ENCODE measurements at regions not wholly inside any gene's neighbourhood (a gene's known extent, or its start where the extent isn't known, plus 50 kb on each side); places are given as distances from the start of the nearest gene placed in this dataset.

DNA sequence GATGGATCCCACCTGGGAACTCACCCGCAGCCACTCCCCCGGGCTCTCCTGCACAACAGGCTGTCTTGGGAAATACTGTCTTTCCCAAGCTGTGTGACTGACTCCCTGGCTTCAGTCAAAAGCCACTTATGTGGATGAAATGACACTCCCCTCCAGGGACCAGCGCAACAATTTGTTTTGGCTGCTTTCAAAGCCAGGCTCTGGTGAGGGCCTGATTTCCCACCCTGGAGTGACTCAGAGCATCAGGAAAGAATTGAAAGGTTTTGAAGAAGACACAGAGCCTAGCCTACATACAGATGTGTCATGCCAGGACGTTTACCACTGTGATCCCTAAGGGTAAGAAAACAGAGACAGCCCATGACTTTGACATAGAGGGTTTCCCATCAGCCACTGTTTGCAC, 550.5 kb downstream of the MIAT start:
- no peak for DNase-seq (ENCODE audit: low spot score)
- intact Hi-C loops (cut with DNase I), result loop anchor here in 1 of 2 donors (1.0 kb wide), 1 partner anchor 39 kb away; no protein-coding TSS in a partner anchor

DNA sequence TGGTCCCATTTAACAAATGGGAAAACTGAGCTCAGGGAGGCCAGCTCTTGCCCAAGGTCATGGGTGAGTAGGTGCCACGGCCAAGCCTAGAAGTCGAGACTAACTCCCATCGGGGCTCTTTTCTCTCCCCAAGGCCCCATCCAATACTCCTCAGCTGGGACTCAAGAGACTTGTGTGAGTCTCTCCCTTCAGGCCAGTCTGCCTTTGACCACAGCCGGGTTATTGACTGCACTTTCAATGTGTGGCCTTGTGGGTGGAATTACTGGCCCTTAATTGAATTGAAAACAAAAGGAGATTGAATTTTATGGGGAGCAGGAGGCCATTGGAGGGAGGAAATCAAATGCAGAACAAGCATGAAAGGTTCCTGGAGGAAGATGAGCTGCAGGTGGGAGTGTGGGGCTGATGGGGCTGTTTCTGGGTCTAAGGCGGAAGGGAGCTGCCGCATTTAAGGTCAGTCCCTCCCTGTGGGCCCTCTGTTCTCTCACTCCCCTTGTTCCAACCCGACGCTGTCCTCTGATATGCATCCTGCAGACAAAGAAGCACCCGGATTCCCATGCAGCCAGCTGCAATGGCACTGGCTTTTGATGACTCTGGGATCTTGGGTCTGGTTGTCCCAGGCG, 552.8 kb downstream of the MIAT start:
- intact Hi-C loops (cut with DNase I), result no loop called here
- no peak for DNase-seq (ENCODE audit: low spot score)

DNA sequence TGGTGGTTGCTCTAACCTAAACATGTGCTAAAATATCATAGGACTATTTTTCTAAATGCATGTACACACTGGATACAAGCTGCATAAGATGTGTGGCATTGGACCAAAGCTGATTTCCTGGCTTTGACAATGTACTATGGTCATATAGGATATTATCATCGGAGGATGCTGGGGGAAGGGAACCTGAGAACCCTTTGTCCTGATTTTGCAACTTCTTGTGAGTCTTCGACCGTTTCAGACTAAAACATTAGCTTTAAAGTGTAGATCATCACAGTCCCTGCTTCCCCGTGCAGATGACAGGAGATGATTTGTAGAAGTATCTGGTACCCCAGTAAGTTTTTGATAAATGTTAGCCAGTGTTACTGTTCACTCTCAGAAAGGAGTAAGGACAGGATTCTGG, 554.7 kb downstream of the MIAT start:
- DNase-seq (ENCODE audit: low spot score), result no peak
- intact Hi-C loops (cut with DNase I), result no loop called here

DNA sequence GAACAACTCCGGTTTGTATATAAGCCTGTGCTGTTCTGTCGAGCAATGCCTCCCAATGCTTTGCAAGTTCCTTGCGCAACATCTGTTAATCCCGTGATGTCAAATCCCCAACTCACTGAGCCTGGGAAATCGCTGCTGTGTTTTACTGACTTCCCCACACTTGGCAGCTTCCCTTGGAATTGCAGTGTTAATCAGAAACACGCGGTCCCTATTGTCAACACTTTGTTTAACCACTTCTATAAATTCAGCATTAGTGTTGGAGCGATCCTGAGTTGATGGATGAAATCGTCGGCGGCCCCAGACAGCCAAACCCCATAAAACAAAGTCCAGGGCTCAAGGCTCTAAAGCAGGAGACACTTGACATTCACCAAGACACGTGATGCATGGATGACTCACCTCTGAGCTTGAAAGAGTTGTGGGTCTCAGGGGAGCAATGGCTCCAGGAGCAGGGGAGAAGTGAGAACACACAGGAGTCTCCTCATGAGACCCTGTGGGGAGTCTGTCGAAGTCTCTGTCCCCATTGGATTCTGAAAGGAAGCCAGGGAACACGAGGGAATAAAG, 555.3 kb downstream of the MIAT start:
- peak; percentile 87 for DNase-seq (ENCODE audit: low spot score)
- intact Hi-C loops (cut with DNase I), result no loop called here

DNA sequence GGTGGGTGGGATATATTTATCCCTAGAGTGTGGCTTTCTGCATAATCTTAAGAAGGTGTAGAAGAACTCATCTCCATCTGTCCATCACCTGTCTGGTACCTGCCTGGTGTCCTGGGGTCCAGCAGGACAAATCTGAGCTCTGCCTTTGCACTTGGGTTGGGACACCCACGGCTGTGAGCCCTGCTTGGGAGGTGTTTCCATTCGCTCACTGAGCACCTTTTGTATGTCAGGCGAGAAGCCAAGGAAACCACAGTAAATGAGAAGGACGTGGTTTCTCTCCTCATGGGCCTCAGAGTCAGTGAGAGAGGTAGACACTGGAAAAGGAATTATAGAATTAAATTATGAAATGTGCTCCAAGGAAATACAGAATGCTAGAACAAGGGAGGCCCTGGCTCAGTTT, 555.9 kb downstream of the MIAT start:
- intact Hi-C loops (cut with DNase I), result no loop called here
- DNase-seq (ENCODE audit: low spot score), result no peak

DNA sequence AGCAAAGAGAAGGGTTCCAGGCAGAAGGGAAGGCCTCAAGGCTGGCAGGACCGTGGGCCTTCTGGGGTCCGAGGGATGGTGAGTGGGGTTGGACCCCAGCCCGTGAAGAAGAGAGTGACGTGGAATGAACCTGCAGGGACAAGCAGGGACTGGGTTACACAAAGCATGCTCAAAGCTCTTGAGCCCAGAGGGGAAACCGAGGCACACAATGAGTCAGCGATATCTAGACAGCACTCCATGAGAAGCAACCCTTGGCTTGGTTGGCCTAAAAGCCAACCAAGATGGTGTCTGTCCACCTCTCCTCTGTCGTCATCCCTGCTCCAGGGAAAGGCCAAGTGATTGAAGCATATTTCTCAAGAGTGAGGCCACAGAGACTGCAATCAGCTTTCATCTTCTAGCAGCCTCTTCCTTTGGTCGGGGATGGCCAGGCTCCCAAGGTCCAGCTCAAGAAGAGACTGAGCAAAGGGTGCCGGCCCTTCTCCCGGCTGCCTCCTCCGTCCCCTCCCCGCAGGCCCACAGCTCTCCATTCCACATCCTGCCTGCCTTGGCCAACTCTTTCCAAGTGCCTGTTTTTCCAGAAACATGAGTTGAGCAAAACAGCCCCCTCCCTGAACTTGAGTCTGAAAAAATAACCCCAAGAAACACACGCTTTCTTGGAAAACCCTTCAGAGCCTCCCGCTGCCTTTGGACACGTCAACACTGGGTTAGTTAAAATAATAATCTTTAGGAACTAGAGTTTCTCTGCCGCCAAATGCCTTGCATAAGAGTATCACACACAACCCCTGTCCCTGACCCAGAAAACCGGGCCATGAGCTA, 556.6 kb downstream of the MIAT start:
- intact Hi-C loops (cut with DNase I), result no loop called here
- DNase-seq (ENCODE audit: low spot score), result peak; percentile 94

DNA sequence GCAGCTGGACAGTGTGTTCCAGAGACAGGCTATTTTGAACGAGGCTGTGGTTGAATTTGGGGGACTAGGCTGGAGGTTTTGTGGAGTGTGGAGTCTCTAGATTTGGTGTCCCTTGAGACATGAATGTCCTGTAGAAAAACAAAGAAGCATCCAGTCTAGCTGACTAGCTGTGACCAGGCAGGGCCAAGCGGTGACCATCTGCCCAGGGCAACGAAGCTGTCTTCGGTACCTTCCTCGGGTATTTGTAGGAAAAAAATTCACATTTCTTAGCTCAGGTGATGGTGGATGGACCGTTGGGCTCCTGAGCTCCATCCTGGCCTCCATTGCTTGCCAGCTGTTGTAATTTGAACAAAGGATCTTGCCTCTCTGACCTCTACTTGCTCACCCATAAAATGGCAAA, 557.3 kb downstream of the MIAT start:
- intact Hi-C loops (cut with DNase I), result no loop called here
- no peak for DNase-seq (ENCODE audit: low spot score)

DNA sequence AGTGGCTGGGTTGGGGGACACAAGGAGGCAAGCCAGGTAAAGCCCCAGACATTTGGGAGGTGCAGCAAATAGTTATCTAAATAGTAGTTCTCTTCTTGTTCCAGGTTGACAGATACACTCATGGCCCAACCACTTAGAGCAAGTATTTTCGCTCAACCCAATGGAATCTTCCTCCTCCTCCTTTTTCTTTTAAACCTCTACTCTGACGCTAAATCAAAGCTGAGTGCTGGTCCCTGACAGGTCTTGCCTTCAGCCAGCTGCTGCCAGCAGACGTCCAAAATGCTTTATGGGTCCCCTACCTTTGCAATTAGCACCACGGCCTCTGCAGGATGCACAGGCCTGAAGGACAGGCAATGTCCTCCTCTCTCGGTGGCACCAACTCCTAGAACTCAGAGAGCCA, 558.5 kb downstream of the MIAT start:
- DNase-seq (ENCODE audit: low spot score), result no peak
- intact Hi-C loops (cut with DNase I), result no loop called here

DNA sequence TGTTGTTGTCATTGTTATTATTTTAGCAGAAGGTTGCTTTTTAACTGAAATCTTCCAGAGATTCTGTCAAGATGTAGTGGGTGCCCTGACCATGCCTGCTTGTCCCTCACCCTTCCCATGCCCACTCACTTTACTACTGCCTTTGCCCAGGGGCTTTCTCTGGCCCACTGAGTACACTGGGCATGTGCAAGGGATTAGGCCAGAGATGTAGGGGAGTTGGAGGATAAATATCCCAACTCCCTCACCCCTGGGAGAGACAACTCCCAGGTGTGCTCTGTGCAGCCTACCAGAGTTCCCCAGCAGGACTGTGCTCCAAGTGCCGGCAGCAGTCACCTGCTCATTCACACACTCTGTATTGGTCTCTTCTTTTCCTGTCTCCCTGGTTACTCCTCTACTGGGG, 559.1 kb downstream of the MIAT start:
- intact Hi-C loops (cut with DNase I), result no loop called here
- no peak for DNase-seq (ENCODE audit: low spot score)

DNA sequence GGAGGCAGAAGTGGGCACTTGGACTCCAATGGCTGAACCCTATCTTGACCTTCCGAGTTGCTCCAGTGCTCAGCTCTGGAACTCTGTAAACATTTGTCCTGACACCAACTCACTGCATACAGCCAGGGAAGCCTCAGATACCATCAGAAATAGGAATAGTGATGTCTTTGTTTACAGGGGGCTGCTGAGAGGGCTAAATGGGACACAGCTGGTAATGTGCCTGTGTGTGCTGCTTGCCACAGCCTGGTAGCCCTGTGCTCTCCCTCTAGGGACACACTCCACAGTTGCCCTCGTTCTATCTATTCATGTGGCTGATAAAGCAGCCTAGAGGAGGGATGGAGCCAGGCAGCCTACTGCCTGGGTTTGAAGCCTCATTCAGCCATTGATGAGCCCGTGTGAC, 559.8 kb downstream of the MIAT start:
- DNase-seq (ENCODE audit: low spot score), result no peak
- intact Hi-C loops (cut with DNase I), result no loop called here

DNA sequence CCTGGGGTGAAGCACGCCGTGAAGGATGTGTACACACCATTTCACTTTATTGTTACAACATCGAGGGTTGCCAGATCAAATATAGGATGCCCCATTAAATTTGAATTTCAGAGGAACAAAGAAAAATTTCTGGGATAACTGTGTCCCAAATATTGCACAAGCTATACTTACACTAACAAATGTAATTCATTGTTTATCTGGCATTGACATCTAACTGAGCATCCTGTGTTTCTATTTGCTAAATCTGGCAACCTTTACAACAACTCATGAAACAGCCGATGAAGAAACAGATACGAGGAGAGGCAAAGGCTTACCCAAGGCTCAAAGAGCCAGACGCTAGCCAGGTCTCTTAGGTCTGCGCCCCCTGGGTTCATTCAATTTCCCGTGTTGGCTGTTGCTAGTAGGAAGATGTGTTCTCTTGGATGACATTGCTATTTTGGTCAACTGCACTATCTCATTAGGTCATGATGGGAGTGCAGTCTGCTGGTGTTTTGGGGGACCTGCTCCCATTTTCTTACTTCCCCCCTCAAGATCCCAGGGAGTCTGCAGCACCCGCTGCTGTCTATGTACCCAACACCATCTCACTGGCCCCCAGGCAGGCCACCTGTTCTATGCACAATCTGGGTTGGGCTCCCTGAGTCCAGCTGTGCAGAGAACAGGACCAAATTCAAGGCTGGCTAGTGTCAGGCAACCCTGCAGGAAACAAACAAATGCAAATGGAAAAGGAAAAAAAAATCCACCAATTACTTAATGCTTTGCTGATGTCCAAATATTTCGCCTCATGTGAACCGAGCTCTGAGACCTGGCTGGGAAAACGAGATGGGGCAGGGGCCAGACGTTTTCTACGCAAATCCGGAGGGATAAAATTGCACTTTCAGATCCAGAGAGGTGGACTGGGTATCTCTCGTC, 560.9 kb downstream of the MIAT start:
- no peak for DNase-seq (ENCODE audit: low spot score)
- intact Hi-C loops (cut with DNase I), result no loop called here

DNA sequence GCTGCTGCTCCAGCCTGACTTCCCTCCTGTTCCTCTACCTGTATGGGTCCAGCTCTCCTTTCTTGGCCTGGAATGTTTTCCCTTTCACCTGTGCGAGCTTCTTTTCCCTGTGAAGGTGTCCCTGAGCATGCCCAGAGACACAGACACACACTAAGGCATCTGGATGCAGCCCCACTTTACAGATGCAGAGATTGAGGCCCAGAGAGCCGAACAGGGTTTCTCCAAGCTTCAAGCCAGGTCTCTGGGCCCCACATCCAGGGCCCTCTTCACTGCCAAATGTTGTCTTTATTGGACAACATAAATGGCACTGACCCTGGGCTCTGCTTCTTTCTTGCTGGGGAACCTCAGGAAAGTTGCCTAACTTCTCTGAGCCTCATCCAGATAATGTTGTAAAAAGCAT, 561.6 kb downstream of the MIAT start:
- no peak for DNase-seq (ENCODE audit: low spot score)
- intact Hi-C loops (cut with DNase I), result no loop called here

DNA sequence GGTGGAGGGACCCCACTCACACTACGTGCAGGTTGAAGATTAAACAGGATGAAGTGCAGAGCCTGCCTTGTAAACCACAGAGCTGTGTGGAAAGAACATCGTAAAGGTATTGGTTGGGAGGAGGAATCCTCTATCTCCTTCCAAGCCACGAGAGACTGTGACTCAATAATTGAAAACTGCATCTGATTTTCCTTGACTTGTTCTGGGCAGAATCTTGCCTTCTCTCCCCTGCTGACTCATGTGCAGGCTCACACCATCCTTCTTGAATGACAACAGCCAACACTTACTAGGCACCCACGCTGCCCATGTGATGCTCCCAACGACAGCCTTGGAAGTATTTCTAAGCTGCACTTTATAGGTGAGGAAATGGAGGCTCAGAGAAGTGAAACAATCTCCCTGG, 563.0 kb downstream of the MIAT start:
- no peak for DNase-seq (ENCODE audit: low spot score)
- intact Hi-C loops (cut with DNase I), result no loop called here

DNA sequence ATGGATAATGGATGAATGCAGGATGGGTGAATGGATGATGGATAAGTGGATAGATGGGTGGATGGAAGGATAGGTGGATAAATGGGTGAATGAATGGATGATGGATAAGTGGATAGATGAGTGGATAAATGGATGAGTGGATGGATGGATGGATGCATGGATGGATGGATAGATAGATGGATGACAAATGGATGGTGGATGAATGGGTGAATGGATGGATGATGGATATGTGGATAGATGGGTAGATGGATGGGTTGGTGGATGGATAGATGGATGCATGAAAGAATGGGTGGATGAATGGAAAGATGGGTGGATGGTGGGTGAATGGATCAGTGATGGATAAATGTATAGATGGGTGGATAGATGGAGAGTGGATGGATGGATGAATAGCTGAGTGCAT, 564.8 kb downstream of the MIAT start:
- DNase-seq (ENCODE audit: low spot score), result no peak
- intact Hi-C loops (cut with DNase I), result no loop called here

DNA sequence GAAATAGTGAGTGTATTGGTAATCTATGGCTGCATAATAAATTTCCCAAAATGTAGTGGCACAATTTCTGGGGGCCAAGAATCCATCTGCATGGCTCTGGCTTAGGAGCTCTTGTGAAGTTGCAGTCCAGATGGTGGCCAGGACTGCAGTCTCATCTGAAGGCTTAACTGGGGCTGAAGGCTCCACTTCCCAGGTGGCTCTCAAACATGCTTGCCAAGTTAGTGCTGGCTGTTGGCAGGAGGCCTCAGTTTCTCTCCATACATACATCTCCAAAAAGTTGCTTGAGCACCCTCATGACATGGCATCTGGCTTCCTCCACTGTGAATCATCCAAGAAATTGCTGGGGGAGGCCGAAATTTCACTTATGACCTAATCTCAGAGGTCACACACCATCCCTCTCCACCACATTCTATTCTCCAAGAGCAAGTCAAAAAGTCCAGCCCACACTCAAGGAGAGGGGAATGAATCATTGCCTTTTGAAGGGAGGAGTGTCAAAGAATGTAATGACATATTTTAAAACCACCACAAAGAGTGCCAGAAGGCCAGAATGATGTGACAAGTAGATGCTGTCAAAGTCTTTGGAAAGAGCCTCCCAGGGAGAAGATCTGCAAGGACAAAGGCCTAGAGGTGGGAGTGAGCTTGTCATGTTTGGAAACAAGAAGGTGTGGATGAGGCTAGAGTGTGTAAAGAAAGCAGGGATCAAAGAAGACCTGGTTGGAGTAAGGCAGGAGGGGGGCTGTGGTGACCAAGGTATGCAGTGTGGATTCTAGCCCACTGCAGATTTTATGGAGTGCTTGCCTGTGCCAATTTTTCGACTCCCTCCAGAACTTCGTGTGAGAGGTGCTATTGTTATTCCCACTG, 566.2 kb downstream of the MIAT start:
- intact Hi-C loops (cut with DNase I), result no loop called here
- no peak for DNase-seq (ENCODE audit: low spot score)

DNA sequence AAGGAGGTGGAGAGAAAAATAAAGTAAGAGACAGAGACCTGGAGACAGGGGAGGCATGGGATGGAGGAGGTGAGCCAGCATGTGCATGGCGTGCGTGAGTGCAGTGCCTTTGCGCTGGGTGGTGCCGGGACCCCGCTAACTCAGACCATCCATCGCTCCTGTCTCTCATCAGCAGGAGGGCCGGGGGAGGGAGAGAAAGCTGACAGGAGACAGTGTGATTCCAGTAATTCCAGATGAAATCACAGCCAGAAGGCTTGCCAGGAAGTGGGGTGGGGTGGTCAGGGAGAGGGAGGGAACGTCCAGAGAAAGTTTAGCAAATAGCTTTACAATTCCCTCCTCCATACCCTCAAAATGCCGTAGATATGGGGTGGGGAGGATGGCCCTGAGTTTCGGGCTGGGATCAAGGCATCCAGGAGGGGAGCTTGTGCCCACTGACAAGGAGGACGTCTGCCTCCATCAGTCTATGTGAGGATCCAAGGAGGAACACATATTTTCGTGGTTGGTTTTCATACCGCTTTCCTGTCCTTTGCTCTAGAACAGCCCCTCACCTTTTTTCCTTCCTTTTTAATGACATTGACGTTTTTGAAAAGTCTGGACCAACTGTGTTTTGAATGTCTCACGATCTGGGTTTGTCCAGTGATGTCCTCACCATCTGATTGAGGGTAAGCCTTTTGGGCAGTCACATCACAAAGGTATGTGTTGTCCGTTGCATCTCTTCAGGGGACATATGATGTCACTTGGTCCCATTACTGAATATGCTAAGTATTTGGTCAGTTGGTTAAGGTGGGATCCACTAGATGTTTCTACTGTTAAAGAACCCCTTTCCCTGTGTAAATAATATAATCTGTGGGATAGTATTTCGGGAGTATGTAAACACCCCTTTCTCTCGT, 567.3 kb downstream of the MIAT start:
- intact Hi-C loops (cut with DNase I), result no loop called here
- DNase-seq (ENCODE audit: low spot score), result no peak

DNA sequence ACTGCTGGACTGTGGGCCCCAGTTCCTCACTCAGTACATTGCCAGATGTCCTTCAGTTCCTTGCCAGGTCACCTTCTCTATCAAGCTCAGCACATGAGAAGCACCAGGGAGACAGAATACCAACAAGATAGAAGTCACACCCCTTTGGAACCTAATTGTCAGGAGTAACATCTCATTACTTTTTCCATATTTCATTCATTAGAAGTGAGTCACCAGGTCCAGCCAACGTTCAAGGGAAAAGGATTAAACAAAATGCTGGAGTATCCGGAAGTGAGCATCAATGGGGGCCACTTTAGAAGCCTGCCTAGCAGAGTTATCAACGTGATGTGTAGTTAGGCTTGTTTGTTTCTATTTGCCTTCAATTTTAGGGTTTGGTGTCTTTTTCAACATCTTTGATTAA, 569.3 kb downstream of the MIAT start:
- no peak for DNase-seq (ENCODE audit: low spot score)
- intact Hi-C loops (cut with DNase I), result no loop called here

DNA sequence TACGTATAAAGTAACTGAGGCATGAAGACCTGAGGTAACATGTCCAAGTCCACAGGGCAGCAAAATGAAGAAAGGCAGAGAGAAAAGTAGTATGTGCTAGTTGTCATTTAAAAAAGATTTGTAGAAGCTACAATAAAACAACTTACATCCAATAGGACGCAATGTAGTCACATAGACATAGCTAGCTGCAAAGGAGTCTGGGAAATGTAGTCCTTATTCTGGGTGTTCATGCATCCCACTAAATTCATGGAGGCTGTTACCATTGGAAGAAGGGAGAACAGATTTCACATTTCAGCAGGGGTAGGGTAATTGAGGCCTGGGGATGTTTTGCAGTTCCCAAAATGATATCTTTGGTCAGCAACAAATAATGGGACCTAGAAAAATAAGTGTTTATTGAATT, 571.4 kb downstream of the MIAT start:
- intact Hi-C loops (cut with DNase I), result no loop called here
- DNase-seq (ENCODE audit: low spot score), result no peak
